ENCODE measurements at regions not wholly inside any gene's neighbourhood (a gene's known extent, or its start where the extent isn't known, plus 50 kb on each side); places are given as distances from the start of the nearest gene placed in this dataset.
A peak's percentile ranks its signal among the peaks of the same experiment; 100 is the strongest.

DNA sequence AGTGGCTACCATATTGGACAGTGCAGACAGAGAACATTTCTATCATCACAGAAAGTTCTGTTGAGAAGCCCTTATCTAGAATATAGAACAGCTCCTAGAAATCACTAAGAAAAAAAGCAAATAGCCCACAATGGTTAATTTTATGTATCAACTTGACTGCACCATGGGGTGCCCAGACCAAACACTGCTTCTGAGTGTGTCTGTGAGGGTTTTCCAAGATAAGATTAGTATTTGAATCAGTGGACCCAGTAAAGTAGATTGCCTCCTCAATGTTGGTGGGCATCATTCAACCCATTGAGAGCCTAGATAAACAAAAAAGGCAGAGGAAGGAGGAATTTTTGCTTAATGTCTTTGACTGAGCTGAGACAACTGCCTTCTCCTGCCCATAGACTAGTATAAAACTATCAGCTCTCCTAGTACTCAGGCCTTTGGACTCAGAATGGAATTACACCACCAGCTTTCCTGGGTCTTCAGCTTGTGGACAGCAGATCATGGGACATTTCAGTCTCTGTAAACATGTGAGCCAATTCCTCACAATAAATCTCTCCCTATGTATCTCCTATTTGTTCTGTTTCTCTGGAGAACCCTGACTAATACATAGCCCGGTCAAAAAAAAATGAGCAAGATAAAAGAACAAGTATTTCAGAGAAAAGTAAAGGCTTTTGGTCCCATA is 55.9 kb upstream of the OXTR start:
- DNase-seq (ENCODE audit: low read depth), result no peak

DNA sequence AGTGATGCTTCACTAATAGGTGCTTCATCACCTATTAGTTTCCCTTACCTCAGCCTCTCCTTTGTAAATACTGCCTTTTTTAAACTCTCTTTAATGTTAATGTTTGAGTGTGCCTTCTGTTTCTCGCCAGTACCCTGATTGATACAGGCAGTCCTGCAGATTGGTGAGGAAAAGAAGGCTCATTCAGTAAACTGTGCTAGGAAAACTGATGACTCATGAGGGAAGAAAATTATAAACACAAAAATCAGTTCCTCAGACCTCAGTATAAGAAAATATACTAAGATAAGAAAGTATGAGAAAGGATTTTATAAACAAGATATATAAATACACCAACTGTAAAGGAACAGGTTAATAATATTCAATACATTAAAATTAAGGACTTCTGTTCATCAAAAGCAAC is 54.8 kb upstream of the OXTR start:
- no peak for DNase-seq (ENCODE audit: low read depth)

DNA sequence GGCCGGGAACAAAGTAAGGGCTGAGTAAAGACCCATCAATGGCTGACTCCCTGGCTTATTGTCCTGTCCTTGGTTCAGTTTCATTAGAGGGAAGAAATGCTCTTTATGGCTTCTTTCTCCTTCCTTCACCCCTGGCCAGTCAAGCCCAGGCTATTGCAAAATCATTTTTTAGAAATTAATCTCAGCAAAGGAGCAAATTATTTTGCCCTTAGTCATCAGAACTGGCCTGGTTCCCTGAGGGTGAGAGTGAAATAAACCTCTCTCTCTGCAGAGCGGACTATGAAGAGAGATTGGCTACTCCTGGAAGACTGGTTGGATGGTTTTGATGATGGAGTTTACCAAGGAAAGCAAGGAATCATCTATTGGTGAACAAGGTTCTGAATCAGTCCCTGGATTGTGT is 52.7 kb upstream of the OXTR start:
- peak; percentile 61 for DNase-seq (ENCODE audit: low read depth)
